HG02623 (cell line): ENCODE measurements at regions not wholly inside any gene's neighbourhood (a gene's known extent, or its start where the extent isn't known, plus 50 kb on each side); places are given as distances from the start of the nearest gene placed in this dataset.

ENCODE experiments used
- ATAC-seq: cut with Tn5 transposase; IDR thresholded peaks from one replicate; pipeline ENCODE4 v1.9.1; 2021; ENCODE audit warnings: moderate library complexity; ENCODE audit not compliant: unreplicated experiment

DNA sequence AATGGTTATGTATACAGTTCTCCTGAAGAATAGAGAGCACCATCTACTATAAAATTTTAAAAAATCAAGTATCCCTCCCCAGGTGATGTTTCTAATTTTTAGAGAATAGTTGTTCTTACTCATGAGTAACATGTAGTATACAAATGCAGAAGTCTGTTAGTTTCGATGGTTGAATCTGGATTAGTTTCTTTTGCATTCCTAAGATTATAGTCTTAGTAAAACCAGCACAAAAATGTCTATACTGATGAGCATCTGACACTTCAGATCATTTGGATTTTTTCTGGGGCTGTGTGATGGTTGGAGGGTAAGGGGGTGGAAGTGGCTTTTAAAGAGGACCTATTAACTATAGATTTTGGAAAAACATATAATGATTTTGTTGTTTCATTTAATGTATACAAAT lies 167.3 kb upstream of the SGO1 start:
- ATAC-seq = no peak

DNA sequence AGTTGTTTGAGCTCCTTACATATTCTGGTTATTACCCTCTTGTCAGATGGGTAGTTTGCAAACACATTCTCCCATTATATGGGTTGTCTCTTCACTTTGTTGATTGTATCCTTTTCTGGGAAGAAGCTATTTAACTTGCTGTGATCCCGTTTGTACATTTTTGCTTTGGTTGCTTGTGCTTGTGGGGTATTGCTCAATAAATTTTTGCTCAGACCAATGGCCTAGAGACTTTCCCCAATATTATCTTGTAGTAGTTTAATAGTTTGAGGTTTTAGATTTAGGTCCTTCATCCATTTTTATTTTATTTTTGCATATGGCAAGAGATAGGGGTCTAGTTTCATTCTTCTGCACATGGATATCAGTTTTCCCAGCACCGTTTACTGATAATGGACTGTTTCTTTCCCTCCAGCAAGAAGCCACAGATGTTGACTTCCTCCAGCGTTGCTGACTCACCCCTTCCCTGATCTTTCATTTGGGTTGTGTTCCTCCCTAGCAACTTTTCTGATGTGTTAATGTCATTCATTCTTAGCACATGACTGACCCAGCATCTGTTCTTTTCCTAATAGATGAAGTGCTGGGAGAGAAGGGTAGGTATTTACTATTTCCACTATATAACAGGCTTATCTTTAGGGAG lies 166.7 kb upstream of the SGO1 start:
- no peak for ATAC-seq

DNA sequence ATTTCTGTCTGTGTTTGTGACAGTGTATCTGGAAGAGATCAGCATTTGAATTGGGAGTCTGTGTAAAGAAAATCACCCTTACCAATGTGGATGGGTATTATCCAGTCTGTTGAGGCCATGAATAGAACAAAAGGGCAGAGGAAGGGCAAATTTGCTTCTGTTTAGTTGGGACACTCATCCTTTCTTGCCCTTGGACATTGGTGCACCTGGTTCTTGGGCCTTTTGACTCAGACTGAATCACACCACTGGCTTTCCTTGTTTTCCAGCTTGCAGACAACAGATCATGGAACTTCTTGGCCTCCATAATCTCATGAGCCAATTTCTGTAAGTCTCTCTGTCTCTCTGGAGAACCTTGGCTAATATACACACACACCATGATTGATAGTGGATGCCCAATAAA lies 164.4 kb upstream of the SGO1 start:
- no peak for ATAC-seq

DNA sequence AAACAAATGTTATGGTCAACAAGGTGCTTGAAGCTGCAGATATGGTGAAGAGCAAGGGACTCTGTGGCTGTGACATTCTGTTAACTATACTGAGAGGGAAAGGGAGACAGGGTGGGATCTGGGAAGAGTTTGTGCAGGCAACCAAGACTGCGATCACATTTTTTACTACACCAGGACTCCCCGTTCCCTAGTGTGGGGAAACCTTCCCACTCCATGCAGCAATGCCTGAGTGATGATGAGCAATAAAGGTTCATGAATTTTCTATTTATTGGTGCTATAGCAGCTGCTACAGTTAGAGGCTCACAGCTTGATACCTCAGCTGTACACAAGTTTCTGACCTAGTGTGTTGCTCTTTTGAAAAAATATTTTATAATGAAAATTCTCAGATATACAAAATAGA lies 160.9 kb upstream of the SGO1 start:
- ATAC-seq = no peak

DNA sequence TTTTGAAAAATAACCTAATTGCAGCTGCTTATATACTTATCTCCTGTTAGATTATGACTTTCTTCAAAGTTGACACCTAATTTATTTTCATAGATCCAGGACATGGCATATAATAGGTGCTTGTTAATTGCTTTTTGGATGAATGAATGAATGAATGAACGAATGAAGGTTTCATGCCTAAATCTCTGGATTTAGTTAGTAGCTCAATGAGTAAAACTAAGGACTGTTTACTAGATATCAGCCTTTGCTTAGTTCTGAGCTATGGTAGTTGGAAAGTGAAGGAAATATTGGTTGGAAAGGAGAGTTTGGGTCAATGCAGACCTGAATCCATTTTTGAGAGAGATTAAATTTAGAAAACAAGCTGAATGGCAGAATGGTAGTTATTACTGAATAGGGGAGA lies 160.4 kb upstream of the SGO1 start:
- ATAC-seq = no peak

DNA sequence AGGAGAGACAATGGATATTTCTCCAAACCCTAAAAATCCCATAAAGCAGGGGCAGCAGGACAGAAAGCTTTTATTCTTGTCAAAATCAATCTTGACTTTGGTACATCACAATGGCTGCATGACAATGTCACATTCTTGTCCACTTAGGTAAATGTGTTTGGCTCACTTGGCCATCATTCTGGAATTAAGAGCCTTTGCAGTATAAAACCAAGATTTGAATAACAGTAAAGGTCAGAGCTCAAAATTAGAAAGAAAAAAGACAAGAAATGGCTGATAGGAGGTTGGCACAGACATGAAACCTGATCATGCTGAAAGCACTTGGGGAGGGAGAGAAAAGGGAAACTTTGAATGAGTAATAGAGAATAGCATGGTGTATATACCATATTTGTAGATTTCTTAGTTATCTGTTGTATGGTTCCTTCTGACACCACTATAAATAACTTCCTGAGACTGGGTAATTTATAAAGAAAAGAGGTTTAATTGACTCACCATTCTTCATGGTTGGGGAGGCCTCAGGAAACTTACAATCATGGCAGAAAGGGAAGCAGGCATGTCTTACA lies 158.5 kb upstream of the SGO1 start:
- no peak for ATAC-seq

DNA sequence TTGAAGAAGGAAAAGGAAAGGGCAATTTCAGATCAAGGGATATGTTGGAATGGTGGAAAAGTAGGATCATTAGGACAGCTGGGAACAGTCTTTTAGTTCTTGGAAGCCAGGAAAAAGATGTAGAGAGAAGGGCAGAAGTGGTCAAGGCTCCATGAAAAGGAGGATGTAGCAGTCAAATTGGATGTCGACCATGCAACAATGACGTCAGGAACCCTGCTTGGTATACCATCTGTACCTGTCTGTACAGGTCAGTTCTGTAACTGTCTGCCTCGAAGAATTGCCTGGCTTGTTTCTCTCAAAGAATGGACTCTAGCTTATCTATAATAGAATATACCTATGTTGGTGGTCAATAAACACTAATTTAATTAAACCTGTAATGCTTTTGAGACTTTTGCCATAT lies 157.8 kb upstream of the SGO1 start:
- ATAC-seq = no peak

DNA sequence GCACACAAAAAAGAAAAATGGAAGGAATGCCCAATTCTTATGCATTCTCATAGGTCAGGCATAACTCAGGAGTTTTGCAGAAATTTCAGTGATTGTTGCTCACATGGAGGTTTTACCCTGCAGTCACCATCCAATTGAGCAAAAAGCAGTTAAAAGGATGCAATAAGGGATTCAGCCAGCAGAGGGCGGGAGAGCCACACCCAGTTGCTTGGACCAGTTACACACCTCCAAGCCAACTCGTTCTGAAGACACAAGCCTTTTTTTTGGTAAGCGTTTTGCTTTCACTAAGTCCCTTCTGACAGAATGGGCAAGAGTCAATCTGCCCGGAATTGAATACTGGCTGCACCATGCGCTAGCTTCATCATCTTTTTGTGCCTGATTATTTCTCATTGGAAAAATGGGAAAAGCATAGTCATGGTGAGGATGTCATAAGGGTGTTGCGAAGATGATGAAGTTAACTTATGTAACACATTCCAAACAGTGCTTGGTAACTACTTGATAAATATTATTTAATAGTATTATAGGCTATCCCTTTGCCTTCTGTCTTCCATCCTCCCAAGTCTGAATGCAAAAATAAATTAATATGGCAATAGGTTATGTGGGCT lies 154.4 kb upstream of the SGO1 start:
- ATAC-seq = peak; percentile 92

DNA sequence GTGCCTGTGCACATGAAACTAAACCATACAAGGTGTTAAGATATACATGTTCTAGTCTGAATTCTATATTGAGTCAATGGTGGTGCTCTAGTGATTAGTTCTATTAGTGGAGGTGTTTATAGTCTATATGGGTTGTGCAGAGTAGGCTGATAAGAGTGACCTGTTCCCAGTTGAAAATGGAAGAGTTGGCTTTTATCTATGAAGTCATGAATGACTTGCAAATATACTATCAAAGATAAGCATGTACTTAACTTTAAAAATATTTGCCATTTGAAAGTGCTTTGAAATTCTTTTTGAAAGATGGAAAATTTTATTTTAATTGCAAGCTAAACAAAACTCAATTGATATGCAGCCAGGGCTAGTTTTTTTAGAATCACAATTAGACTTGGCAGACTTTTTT lies 150.6 kb upstream of the SGO1 start:
- no peak for ATAC-seq

DNA sequence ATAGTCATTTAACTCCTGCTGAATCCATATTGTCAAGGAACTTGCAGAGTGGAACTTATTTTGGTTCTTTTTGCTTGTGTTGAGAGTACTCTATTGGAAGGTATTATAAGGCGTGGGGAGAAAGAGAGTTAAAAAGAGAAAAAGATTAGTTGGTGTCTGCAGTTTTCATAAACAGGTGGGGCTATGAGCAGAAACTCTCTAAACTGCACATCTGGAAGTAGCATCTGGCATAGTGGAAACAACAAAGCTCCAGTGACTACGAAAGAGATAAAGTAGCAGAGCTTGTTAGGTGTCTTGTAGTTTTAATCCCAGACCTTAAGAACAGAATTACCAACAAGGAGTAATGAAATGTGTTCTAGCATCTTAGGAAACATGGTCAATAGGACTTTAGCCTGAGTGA lies 148.8 kb upstream of the SGO1 start:
- no peak for ATAC-seq

DNA sequence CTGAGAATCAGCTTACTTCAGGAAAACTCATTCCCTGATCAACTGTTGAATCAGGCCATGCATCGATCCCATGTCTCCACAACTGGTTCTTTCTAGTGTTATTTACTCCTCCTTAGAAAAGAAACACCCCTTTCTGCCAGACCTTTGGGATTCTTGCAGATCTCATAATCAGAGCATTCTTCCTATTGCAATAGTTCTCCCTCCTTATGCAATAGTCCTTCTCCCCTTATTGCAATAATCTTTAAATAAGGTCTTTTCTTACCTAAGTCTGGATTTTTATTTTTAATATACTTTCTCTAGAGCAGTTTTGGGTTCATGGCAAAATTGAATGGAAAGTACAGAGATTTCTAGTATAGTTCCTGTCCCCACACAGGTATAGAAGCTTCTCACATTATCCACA lies 141.9 kb upstream of the SGO1 start:
- ATAC-seq = no peak

DNA sequence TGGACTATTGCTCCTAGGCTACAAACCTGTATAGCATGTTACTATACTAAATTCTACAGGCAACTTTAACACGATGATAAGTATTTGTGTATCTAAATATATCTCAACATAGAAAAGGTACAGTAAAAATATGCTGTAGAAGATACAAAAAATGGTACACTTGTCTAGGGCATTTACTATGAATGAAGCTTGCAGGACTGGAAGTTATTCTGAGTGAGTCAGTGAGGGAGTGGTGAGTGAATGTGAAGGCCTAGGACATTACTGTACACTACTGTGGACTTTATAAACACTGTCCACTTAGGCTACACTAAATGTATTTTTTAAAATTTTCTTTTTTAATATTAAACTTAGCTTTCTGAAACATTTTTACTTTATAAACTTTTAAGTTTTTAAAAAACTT lies 140.5 kb upstream of the SGO1 start:
- ATAC-seq = no peak

DNA sequence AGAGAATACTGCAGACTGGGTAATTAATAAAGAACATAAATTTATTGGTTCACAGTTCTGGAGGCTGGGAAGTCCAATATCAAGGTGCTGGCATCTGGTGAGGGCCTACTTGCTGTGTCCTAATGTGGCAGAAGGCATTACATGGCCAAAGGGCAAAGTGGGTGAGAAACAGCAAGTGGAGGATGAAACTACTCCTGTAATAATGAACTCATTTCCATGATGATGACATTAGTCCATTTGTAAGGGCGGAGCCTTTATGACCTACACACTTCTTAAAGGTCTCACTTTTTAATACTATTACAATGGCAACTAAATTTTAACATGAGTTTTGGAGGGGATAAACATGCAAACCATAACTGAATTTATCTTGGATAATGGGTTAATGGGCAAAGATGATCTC lies 139.6 kb upstream of the SGO1 start:
- ATAC-seq = no peak

DNA sequence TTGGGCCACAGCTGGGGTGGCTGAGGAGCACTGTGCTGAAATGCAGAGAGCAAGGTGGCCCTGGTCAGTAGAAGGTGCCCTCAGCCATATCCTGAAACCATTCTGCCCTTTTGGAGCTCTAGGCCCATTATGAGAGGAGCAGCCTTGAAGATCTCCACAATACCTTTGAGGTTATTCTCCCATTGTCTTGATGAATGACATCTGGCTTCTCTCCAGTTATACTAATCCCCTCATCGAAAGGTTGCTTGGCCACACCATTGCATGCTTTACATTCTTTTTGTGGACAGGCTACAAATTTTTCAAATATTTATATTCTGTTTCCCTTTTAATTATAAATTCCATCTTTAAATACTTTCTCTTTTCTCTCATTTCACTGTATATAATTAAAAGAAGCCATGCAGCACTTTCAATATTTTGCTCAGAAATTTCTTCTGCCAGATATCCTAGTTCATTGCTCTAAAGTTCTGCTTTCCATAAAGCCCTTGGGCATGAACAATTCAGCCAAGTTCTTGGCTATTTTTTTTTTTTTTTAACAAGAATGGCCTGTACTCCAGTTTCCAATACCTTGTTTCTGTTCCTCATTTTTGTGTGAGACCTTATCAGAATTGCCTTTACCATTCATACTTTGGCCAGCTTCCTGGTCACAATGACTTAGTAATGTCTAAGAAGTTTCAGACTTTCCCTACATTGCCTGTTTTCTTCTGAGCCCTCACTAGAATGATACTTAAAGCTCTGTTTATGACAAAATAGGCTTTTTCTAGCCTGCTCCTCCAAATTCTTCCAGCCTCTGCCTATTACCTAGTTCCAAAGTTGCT lies 138.9 kb upstream of the SGO1 start:
- peak; percentile 99 for ATAC-seq

DNA sequence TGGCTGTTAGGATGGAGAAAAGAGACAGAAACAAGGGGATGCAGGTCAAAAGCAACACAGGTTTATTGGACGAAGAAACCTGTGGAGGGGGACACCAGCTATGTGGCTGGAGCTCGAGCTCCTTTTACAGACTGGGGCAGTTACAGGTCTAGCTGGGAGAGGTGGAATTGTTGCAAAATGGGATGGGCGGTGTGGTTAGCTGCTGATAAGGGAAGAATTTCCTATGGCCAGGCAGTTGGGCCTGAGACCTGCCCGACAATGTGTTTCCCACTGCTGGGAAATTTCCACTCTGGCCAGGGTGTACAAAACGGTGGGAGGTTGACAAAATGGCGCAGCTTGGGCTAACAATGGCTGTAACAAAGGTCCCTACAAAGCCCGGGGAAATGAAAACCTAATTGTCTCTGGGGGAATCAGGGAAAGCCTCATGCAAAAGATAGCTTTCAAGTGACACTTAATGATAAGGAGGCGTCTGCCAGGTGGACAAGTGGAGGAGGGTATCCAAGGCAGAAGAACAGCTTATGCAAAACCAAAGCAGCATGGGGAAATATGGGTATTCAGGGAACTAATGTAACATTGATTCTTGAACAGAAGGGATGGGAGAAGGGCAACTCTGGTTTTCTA lies 137.4 kb upstream of the SGO1 start:
- ATAC-seq = no peak

DNA sequence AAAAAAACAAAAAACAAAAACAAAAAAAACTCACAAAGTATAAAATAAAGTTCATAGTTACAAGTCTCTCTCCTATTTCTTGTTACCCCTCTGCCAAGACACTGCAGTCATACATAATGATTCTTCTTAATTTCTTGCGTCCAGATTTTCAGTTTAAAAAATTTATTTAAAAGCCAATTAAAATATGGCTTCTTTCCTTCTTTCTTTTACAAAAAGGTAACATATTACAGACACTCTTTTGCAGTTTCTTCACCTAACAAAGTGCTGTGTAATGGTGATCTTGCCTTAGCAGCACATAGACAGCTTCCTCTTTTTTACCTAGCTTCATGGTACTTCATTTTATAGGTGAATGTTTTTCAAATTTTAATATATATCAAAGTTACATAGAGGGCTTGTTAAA lies 136.1 kb upstream of the SGO1 start:
- no peak for ATAC-seq

DNA sequence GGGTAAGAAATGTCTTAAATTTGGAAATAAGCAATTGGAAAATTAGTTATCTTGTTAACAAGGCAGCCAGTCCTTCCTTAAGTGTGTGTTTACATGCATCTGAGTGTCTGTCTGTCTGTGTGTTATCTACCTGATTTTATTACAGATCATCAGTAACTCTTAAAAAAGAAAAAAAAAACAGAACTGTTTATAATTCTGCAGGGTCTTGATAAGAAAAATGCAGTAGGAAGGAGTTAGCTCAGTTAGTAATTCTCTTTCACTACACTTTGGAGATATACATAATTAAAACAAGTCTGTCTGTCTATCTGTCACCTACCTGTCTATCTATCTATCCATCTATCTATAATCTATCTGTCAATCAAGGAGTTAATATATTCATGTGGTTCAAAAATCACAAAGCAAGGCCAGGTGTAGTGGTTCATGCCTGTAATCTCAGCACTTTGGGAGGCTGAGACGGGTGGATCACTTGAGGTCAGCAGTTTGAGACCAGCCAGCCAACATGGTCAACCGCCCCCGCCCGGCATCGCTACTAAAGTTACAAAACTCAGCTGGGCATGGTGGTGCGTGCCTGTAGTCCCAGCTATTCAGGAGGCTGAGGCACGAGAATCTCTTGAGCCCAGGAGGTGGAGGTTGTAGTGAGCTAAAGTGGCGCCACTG lies 135.5 kb upstream of the SGO1 start:
- no peak for ATAC-seq

DNA sequence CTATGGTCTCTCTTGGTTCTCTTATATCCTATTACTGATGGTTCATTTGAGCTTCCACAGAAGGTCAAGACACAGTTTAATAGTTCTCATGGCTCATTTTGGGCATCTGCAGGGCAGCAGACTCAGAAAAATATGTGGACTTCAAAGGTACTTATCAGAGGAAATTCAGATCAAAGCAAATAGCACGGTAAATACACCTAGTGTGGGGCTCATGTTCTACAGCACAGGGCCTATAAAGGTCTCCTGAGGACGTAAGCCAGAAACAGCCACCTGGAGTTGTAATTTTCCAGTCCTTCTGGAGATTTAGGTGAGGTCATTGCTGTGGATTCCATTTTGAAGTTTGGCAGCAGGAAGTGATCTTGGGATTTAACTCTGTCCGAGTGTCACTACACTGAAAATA lies 134.5 kb upstream of the SGO1 start:
- ATAC-seq = no peak

DNA sequence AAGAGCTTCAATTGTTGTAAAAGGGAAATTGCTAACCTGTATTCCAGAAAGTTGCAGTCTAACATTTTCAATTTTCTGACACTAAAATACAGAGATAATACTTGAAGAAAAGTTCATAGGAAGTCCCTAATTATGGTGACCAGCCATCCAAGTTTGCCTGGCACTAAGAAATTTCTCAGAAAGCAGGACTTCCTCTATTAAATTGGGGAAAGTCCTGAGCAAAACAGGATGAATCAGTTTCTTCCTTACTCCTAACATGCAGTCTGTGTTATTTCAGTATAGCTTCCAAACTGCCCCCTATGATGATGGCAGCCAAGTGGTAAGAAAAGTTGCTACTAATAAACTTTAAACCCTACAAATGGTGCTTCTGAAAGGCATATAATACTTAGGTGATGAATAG lies 133.5 kb upstream of the SGO1 start:
- ATAC-seq = no peak

DNA sequence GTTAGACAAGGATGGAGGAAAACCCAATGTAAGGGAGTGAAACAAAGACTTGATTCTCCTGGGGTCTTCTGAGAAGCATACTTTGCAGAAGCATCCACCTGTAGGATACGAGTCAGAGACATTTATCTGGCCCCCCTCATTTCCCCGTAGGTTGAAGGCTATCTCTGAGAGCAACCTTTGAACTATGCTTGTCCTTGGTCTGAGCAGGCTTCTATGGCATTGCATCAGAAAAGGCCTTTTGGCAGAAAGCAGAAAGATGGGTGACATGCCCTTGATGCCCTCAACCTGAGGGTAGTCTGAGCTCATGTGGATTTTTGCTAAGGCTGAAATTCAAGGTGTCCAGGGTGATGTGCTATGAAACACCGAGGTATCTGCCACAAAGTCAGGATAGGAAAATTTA lies 131.6 kb upstream of the SGO1 start:
- ATAC-seq = no peak

DNA sequence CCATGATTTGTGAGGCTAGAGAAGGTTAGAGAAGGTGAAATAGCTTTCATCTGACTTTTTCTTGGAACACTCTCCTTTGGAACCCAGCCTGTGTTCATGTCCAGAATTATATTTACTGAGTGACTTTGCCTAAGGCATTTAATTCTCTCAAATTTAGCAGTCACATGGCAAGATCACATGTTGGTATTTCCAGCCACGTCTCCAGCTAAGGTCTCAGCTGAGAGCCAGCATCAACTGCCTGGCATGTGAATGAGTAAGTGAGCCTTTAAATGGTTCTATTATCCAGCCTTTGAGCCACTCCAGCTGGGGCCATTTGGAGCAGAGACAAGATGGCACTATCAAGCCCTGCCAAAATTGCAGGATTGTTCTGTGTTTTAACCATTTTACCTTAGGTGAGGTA lies 130.2 kb upstream of the SGO1 start:
- no peak for ATAC-seq
